Anterior cingulate cortex (tissue), 58 donors: ENCODE measurements at regions not wholly inside any gene's neighbourhood (a gene's known extent, or its start where the extent isn't known, plus 50 kb on each side); places are given as distances from the start of the nearest gene placed in this dataset.
A peak's percentile ranks its signal among the peaks of the same experiment; 100 is the strongest.

Experiments
- DNase-seq, 58 donors: peaks; one replicate each; lab custom pipeline; 2025; lab: John Stamatoyannopoulos, UW

- no peak for DNase-seq
Observed at GRCh38 chr12:39138268-39138667, 232.9 kb upstream of the CPNE8 start.

GRCh38 chr12:39127401-39127800 lies 222.0 kb upstream of the CPNE8 start:
- DNase-seq, result no peak

DNA sequence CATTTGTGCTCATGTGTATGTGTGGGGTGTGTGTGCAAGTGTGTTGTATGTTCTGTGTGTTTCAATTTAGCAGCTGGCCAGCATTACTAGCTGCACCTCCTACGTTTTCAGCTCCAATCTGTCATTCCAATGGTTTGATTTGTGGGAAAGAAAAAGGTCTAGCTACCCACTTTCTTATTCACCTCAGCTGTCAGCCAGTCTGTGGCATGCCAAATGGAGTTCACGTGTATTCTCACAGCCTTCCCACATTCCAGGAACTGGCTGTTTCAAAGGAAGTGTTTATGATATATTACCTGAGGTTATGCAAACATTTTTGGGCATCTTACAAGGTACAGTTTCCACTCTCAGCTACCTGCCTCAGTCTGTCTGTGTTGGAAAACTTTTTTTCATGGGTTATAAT lies 220.2 kb upstream of the CPNE8 start:
- no peak for DNase-seq

GRCh38 chr12:39124768-39125167 lies 219.4 kb upstream of the CPNE8 start:
- no peak for DNase-seq

DNA sequence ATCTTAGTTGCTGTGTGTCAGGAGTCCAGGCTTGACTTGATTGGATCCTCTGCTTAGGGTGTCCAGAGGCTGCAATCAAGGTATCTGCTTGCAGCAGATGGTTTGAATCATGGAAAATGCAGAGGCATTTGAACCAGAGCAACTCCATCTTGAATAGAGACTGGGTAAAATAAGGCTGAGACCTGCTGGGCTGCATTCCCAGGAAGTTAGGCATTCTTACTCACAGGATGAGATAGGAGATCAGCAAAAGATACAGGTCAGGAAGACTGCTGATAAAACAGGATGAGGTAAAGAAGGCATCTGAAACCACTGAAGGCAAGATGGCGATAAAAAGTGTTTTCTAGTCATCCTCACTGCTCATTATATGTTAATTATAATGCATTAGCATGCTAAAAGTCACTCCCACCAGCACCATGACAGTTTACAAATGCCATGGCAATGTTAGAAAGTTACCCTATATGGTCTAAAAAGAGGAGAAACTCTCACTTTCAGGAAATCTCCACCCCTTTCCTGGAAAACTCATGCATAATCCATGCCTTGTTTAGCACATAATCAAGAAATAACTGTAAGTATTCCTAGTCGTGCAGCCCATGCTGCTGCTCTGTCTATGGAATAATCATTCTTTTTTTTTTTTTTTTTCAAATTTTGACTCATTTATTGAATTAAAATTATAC lies 218.3 kb upstream of the CPNE8 start:
- no peak for DNase-seq

DNA sequence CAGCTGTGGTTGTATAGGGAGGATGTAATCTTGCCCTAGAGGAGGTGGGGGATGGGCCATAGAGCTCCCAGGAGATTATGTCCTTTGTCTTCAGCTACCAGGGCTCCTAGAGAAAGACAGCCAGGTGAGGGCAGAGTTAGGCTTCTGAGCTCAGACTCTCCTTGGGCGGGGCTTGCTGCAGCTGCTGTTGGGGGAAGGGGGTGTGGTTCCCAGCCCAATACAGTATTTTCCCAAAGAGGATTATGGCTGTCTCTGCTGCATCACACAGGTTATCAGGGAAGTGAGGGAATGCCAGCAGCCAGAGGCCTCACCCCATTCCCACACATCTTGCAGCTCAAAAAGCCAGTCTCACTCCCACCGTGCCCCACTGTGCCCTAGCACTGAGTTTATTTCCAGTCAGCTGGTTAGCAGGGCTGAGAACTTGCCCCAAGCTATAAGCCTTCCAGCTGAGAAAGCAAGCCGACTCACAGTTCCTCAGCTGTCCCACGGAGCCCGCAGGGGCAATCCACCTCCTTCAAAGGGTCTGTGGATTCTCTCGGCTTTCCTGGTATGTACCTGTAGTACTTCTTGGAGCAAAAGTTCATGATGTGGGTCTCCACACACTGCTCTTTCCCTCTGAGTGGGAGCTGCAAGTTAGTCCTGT lies 217.3 kb upstream of the CPNE8 start:
- no peak for DNase-seq

DNA sequence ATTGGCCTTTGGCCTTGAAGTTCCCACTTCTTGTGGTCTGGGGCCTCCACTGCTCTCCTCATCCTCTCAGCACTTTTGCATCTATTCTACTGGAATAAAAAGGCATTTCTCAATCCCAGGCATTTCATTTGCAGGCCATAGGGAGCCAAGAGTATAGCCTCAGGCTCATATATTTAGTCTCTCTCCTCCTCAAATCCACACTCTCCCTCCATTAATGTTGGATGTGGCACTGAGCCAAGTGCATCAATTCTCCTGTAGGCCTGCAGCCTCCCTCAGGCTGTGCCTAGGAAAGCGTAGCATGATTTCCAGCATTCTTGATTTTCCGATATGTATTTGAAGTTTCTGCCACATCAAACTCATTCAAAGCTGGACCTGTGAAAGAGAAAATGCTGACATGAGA lies 211.5 kb upstream of the CPNE8 start:
- no peak for DNase-seq

GRCh38 chr12:39112064-39112463 lies 206.7 kb upstream of the CPNE8 start:
- no peak for DNase-seq

GRCh38 chr12:39105111-39105510 lies 199.7 kb upstream of the CPNE8 start:
- DNase-seq, result no peak

GRCh38 chr12:39103552-39104165 lies 198.3 kb upstream of the CPNE8 start:
- DNase-seq, result peak in 10 of 58 donors; percentile 0 to 71 (median 4)

DNA sequence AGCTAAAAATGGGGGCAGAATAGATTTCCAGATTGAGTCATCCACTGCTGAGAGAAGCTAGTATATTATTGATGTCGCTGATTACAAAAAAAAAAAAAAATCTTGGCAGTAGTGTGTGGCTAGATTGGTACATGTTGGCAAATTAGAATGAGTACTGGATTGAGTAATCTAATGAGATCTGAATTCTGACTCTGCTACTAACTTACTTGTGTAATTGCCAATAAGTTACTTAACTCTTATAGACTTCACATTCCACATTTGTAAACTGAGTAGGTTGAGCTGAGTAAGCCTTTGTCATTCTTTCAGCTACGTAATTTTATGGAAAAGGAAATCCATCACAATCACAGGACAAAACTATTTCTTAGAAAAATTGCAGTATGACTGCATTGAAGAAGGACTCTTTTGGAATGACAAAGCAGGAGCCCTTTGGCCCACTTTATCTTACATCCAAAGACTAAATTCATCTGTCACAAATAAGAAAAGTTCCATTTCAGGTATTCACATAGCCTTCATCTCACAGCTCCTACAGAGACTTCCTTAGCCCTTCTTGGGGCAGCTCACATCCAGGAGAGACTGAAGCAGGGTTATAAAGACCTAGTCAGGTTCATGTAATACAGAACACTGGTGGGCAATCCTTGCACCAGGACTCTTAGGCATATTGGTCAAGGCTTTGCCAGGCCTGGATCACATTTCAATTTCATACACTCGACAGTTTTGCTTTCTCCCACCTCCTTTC lies 197.3 kb upstream of the CPNE8 start:
- no peak for DNase-seq

DNA sequence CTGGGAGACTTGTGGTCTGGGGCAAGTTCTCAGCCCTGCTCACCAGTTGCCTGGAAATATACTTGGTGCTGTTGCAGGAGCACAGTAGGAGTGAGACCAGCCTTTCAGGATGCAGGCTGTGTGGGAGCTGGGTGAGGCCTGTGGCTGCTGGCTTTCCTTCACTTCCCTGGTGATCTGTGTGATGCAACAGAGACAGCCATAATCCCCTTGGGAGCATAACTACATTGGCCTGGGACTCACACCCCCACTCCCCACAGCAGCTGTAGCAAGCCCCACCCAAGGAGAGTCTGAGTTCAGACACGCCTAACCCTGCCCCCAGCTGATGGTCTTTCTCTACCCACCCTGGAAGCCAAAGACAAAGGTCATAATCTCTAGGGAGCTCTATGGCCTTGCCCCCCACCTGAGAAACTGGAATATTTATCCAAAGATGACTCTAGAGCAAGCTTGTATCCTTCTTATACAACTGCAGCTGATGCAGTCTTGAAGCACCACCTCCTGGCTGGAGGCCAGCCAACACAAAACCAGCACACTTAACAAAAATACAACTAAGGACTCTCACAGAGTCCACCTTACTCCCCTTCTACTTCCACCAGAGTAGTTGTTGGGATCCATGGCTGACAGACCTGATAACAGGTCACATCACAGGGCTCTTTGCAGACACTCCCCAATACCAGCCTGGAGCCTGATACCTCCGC lies 190.4 kb upstream of the CPNE8 start:
- DNase-seq, result no peak

GRCh38 chr12:39081910-39082309 lies 176.5 kb upstream of the CPNE8 start:
- no peak for DNase-seq

DNA sequence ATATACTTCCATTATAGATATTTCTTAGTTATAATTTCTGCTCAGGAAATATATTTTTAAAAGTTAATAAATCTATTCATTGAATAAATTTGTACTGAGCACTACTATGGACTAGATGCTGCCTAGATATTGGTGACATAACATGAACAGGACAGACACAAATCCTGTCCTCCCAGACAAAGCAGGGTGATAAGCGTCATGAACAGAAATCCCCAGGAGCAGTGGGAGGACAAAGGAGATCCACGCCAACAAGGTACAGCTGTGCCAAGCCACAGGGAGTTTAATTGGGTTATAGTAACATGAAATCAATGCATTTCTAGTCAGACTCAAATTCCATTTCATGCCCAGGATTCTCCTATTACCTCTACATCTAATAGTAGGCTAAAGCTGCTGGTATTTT lies 171.8 kb upstream of the CPNE8 start:
- DNase-seq, result no peak

DNA sequence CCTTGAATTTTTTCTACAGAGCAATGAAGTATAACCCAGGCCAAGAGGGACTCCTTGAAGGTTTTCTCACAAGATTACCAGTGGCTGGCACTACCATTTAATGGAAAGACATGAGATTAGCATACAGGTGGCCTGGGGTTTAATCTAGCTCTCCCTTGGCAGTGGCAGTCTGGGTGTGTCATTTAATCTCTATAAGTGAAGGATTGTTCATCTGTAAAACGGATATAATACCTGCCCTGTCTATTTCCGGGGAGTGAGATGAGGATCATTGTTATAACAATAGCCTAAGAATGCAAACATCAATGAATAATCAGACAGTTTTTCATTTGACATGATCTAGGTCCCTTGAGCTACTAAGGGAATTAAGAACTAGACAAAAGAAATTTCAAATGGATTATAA lies 168.7 kb upstream of the CPNE8 start:
- no peak for DNase-seq

GRCh38 chr12:39072658-39073057 lies 167.3 kb upstream of the CPNE8 start:
- no peak for DNase-seq

GRCh38 chr12:39071611-39072010 lies 166.2 kb upstream of the CPNE8 start:
- no peak for DNase-seq

DNA sequence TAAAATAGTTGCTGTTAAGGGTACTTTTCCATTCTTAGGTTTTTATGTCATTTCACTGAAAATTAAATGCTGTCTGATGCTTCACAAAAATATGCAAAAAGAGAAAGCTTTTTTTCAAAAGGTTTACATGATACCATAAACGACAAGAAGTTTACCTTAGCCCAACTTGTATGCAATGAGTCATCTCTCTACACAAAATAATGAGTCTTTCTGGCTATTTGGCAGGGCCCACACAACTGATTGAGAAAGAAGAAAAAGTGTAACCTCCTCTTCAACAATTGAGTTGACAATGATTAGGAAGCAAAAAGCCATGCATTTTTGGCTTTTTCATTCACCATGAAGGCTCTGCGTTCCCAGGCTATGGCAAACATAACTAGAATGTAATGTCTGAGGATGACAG lies 165.4 kb upstream of the CPNE8 start:
- DNase-seq, result no peak

DNA sequence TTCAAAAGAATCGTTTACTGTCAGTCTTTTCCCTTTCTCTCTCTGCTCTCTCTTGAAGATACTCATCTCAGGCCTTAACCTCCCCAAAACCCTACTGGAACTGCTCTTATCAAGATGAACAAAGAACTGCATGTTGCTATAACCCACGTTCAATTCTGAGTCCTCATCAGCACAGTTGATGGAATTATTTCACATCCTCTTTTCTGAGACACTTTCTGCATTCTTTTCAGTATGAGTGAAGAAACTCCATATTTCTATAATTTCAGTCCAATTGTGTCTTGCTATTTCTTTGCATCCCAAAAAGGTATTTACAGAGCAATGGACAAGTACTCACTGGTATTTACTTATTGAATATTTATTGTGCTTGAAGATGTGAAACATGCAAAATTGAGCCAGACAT lies 160.1 kb upstream of the CPNE8 start:
- no peak for DNase-seq

GRCh38 chr12:39064708-39065107 lies 159.3 kb upstream of the CPNE8 start:
- no peak for DNase-seq
